ENCODE measurements at regions not wholly inside any gene's neighbourhood (a gene's known extent, or its start where the extent isn't known, plus 50 kb on each side); places are given as distances from the start of the nearest gene placed in this dataset.

DNA sequence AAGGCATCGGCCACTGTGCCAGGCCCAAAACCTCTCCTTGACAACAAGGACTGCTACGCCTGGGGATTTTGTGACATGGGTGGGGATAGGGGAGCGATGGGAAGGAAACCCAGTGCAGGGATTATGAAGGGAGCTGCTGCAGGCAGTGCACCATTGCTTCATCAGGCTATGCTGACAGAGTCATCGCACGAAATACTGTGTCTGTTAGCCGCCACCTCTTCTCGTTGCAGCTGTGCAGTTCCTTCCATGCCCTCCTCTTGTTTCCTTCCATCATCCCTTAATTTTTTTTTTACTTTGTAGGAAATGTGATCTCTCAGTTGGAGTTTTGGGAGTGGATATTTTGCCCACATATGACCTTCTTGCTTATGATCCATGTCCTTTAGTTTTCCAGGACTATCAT lies 178.7 kb downstream of the RFC3 start:
- no peak overlapping the region for H3K4me2 ChIP-seq (replicated peaks; ENCODE audit: low read depth, low read length, poor library complexity, severe bottlenecking)
- no peaks in the 10 kb centered on the region for H3K4me1 ChIP-seq (ENCODE audit: control insufficient read depth in 2 of 2, insufficient read depth in 2 of 2, low read length in 2 of 2)
- ATAC-seq (ENCODE audit: low read depth) = no peak
- Mint-ChIP-seq H3K4me1 (no peaks in the 10 kb centered on the region), H3K27ac (no peak overlapping the region), H3K9me3 (ENCODE audit: insufficient read depth) (no peaks in the 10 kb centered on the region), H3K4me3 (no peak overlapping the region), H3K27me3 (no peaks in the 10 kb centered on the region)
- no peak overlapping the region for H2AFZ ChIP-seq (ENCODE audit: insufficient read depth, low read depth, low read length, poor library complexity, severe bottlenecking)
- H3K36me3 ChIP-seq (replicated peaks in 1 of 2; ENCODE audit: control extremely low read depth in 1 of 2, control insufficient read depth in 1 of 2, extremely low read depth in 1 of 2, insufficient read depth in 2 of 2, low read length in 1 of 2) = no peaks in the 10 kb centered on the region
- no peak for TF ChIP-seq EZH2 (IDR thresholded peaks at IDR 0.05; ENCODE audit: borderline replicate concordance, insufficient read depth, low read depth, low read length, poor library complexity, severe bottlenecking)
- TF ChIP-seq, protein P1, sequence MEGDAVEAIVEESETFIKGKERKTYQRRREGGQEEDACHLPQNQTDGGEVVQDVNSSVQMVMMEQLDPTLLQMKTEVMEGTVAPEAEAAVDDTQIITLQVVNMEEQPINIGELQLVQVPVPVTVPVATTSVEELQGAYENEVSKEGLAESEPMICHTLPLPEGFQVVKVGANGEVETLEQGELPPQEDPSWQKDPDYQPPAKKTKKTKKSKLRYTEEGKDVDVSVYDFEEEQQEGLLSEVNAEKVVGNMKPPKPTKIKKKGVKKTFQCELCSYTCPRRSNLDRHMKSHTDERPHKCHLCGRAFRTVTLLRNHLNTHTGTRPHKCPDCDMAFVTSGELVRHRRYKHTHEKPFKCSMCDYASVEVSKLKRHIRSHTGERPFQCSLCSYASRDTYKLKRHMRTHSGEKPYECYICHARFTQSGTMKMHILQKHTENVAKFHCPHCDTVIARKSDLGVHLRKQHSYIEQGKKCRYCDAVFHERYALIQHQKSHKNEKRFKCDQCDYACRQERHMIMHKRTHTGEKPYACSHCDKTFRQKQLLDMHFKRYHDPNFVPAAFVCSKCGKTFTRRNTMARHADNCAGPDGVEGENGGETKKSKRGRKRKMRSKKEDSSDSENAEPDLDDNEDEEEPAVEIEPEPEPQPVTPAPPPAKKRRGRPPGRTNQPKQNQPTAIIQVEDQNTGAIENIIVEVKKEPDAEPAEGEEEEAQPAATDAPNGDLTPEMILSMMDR (IDR thresholded peaks at IDR 0.05) = no peak
- ChIA-PET POLR2A (no interaction called here), CTCF (no interaction called here)
- H3K27ac ChIP-seq (ENCODE audit: low read length in 2 of 2) = no peak overlapping the region
- no peaks in the 10 kb centered on the region for H3K79me2 ChIP-seq (ENCODE audit: control insufficient read depth, insufficient read depth, low read length)
- no peaks in the 10 kb centered on the region for H3K27me3 ChIP-seq (replicated peaks in 1 of 4; ENCODE audit: control extremely low read depth in 1 of 4, control insufficient read depth in 3 of 4, insufficient read depth in 4 of 4, low read length in 3 of 4)
- DNase-seq = no peak
- no peak overlapping the region for H3K4me3 ChIP-seq (ENCODE audit: control extremely low read depth in 1 of 5, extremely low read depth in 1 of 5, insufficient read depth in 1 of 5, low read depth in 2 of 5, low read length in 4 of 5)
- 100% methylated on average over 2 of the region's 7 CpGs for WGBS (ENCODE audit: insufficient coverage)
- no peaks in the 10 kb centered on the region for H4K20me1 ChIP-seq (ENCODE audit: control insufficient read depth, insufficient read depth, low read length, poor library complexity, severe bottlenecking)
- intact Hi-C loops (cut with micrococcal nuclease) = no loop called here
- H3K9ac ChIP-seq (ENCODE audit: low read length) = no peak overlapping the region
- no peaks in the 10 kb centered on the region for H3K9me3 ChIP-seq (ENCODE audit: control extremely low read depth in 1 of 3, control insufficient read depth in 2 of 3, insufficient read depth in 1 of 3, low read length in 2 of 3)

- CTCF ChIA-PET = no interaction called here
Observed at GRCh38 chr13:33997574-33997973, 179.6 kb downstream of the RFC3 start.

More at GRCh38 chr13:33997574-33997973, 179.6 kb downstream of the RFC3 start:
- intact Hi-C loops (cut with micrococcal nuclease) = no loop called here
- no peak overlapping the region for H3K9ac ChIP-seq (ENCODE audit: low read length)
- H3K4me1 ChIP-seq (ENCODE audit: control insufficient read depth in 2 of 2, insufficient read depth in 2 of 2, low read length in 2 of 2) = no peaks in the 10 kb centered on the region
- POLR2A ChIA-PET = no interaction called here
- no peaks in the 10 kb centered on the region for H3K27me3 ChIP-seq (replicated peaks in 1 of 4; ENCODE audit: control extremely low read depth in 1 of 4, control insufficient read depth in 3 of 4, insufficient read depth in 4 of 4, low read length in 3 of 4)
- no peak overlapping the region for H3K4me2 ChIP-seq (replicated peaks; ENCODE audit: low read depth, low read length, poor library complexity, severe bottlenecking)
- no peaks in the 10 kb centered on the region for H3K4me1 Mint-ChIP-seq
- DNase-seq (no peak), ATAC-seq (ENCODE audit: low read depth) (no peak)
- H3K79me2 ChIP-seq (ENCODE audit: control insufficient read depth, insufficient read depth, low read length) = no peaks in the 10 kb centered on the region
- H3K27ac Mint-ChIP-seq = no peak overlapping the region
- no CpG with 5 or more reads among the region's 3 CpGs for WGBS (ENCODE audit: insufficient coverage)
- H3K27ac ChIP-seq (ENCODE audit: low read length in 2 of 2) = no peak overlapping the region
- no peaks in the 10 kb centered on the region for H3K9me3 ChIP-seq (ENCODE audit: control extremely low read depth in 1 of 3, control insufficient read depth in 2 of 3, insufficient read depth in 1 of 3, low read length in 2 of 3)
- no peaks in the 10 kb centered on the region for H3K36me3 ChIP-seq (replicated peaks in 1 of 2; ENCODE audit: control extremely low read depth in 1 of 2, control insufficient read depth in 1 of 2, extremely low read depth in 1 of 2, insufficient read depth in 2 of 2, low read length in 1 of 2)
- no peaks in the 10 kb centered on the region for H3K9me3 Mint-ChIP-seq (ENCODE audit: insufficient read depth)
- no peak for TF ChIP-seq EZH2 (IDR thresholded peaks at IDR 0.05; ENCODE audit: borderline replicate concordance, insufficient read depth, low read depth, low read length, poor library complexity, severe bottlenecking)
- TF ChIP-seq, protein P1 (IDR thresholded peaks at IDR 0.05) = no peak
- H3K4me3 Mint-ChIP-seq = no peak overlapping the region
- H3K27me3 Mint-ChIP-seq = no peaks in the 10 kb centered on the region
- no peaks in the 10 kb centered on the region for H4K20me1 ChIP-seq (ENCODE audit: control insufficient read depth, insufficient read depth, low read length, poor library complexity, severe bottlenecking)
- no peak overlapping the region for H3K4me3 ChIP-seq (ENCODE audit: control extremely low read depth in 1 of 5, extremely low read depth in 1 of 5, insufficient read depth in 1 of 5, low read depth in 2 of 5, low read length in 4 of 5)
- H2AFZ ChIP-seq (ENCODE audit: insufficient read depth, low read depth, low read length, poor library complexity, severe bottlenecking) = no peak overlapping the region
